HG02759 (cell line): ENCODE measurements at regions not wholly inside any gene's neighbourhood (a gene's known extent, or its start where the extent isn't known, plus 50 kb on each side); places are given as distances from the start of the nearest gene placed in this dataset.
A peak's percentile ranks its signal among the peaks of the same experiment; 100 is the strongest.
"Not testable (repeated sequence)": the region's sequence is repeated elsewhere in the genome, so short reads cannot be mapped to it uniquely, and the experiment has no call there.

Source experiments
- ATAC-seq: cut with Tn5 transposase; IDR thresholded peaks from one replicate; pipeline ENCODE4 v1.9.1; 2021; ENCODE audit warnings: mild to moderate bottlenecking, moderate library complexity; ENCODE audit not compliant: unreplicated experiment

GRCh38 chr4:164531336-164531735, 222.6 kb upstream of the SMIM31 start:
- ATAC-seq = no peak

DNA sequence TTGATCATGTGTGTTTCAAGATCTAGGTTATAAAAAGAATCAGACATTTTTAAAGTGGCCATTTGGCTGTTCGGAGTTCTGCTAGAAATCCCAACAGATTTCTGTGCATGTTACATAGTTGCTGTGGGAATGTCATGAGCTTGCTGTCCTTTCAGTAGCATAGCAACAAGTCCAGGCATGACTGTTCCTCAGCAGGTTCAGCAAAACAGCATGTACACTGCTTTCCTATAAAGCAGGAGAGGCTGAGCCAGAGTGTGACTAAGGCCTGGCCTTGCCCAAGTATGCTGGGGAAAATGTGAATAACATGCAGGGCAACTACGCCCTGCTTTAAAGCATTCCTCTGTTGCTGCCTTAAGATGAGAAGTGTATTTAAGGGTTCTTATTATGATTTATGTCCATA, 217.1 kb upstream of the SMIM31 start:
- no peak for ATAC-seq

DNA sequence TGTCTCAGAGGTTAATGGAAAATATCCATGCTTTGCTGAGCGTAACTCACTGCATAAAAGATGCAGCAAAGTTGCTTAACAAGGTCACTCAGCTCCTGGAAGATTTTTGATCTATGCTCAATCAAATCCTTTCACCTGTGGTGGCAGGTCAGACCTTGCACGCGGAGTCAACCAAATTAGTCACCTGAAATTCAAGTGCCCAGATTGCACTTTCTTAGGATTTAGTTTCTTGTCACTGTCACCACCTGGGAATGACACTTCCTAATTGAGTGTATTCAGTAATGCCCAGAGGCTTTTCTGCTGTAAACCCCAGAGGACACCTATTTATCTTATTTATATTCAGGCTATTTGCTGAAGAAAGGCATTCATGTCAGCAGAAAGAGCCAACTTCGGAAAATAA, 215.8 kb upstream of the SMIM31 start:
- no peak for ATAC-seq

- no peak for ATAC-seq
Observed at GRCh38 chr4:164540987-164541386, 212.9 kb upstream of the SMIM31 start.

GRCh38 chr4:164542431-164542830, 211.5 kb upstream of the SMIM31 start:
- ATAC-seq = no peak

GRCh38 chr4:164550989-164551712, 202.8 kb upstream of the SMIM31 start:
- no peak for ATAC-seq

DNA sequence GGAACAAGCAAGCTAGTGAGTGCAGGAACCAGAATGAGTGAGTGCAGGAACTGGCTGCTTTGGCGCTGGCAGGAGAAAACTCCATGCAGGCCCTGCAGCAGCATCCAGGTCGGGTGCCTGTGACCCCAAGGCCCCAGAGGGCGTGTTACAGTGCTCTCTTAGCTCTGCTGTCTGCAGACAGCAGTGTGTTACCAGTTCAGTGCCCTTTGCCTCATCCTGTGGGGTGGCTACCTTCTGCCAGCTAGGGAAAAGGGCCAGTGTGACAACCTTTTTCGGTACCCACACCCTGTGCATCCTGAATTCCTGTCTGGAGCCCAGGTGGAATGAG, 202.3 kb upstream of the SMIM31 start:
- ATAC-seq = no peak

- ATAC-seq = no peak
Observed at GRCh38 chr4:164571593-164572390, 182.1 kb upstream of the SMIM31 start.

GRCh38 chr4:164572877-164573279, 181.1 kb upstream of the SMIM31 start:
- ATAC-seq = no peak

DNA sequence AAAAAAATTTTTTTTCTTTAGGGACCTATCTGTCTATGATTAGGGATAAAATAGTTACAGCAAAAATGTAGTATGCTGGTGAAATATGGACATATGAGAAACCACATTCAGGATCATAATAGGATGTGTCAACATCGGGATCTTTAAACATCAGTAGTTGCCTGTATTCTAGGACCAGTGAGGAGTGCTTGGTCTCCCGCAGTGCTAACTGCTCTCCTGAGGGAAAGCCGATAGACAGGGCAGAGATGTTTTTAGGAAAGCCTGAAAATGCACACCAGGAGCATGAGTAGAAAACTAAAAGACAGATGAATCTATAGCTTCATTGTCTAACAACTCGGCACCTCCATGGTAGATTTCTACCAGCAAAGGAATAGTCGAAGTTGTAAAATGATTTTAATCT, 178.1 kb upstream of the SMIM31 start:
- no peak for ATAC-seq

DNA sequence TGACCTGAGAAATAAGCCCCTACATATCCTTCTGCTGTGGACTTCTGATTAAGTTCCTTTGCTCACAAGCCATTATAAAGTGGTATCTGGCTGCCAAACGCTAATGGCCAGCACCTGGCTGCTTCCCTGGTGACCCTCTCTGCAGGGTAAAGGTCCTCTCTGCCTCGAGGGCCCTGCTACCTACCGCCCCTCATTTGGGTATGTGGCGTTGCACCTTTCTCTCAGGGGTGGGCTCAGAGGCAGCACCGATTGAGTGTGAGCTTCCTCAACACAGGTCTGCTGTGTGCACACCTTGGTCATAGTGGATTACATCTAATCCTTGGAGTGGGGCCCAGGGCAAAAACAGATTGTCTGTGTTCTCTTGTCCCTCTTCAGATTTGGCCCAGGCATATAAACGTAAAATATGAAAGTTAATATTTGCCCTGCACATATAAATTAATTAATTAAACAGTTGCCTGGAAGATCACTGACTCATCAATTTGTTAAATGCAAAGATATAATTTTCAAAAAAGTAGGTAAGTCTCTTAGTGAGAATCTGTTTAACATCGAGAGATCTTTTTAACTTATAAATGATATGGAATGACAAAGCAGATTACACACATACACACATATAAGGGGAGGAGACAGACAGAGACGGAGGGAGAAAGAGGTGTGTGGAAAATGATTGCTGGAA, 174.5 kb upstream of the SMIM31 start:
- no peak for ATAC-seq

DNA sequence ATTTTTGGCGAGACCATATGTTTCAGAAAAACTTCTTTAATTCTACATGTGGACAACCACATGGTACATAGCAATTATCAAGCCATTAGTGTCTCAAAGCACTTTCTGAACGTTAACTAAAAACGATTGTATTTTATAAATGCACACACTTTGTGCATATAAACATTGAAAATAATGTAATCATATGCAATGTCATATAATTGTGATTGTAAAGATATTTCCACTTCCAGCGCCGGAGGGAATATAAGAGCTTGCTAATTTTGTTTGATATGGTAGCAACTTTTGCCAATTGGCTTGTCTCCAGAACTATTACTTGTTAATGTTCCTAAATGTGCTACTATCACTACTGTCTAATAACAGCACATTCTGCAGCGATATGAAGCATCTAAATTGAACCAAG, 162.3 kb upstream of the SMIM31 start:
- ATAC-seq = no peak

GRCh38 chr4:164595751-164596150, 158.2 kb upstream of the SMIM31 start:
- no peak for ATAC-seq

GRCh38 chr4:164596318-164596878, 157.5 kb upstream of the SMIM31 start:
- no peak for ATAC-seq

GRCh38 chr4:164596927-164597326, 157.0 kb upstream of the SMIM31 start:
- no peak for ATAC-seq

DNA sequence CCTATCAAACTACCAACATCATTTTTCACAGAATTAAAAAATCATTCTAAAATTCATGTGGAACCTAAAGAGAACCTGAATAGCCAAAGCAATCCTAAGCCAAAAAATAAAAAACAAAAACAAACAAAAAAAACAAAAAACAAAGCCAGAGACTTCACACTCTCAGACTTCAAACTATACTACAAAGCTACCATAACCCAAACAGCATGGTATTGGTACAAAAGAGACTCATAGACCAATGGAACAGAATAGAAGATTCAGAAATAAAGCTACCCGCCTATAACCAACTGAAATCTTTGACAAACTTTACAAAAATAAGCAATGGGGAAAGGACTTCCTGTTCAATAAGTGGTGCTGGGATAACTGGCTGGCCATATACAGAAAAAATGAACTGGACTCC, 152.3 kb upstream of the SMIM31 start:
- ATAC-seq = no peak

DNA sequence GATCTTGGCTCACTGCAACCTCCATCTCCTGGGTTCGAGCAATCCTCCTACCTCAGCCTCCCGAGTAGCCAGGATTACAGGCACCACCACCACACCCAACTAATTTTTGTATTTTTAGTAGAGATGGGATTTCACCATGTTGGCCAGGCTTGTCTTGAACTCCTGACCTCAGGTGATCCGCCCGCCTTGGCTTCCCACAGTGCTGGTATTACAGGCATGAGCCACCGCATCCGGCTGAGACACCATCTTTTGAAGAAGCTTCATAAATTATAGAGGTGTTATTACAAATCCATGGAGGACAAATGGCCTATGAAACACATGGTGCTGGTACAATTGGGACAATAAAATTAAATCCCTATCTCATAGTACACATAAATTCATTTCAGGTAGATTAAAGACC, 148.1 kb upstream of the SMIM31 start:
- ATAC-seq = not testable (repeated sequence)

GRCh38 chr4:164606478-164606877, 147.5 kb upstream of the SMIM31 start:
- ATAC-seq = peak; percentile 96

GRCh38 chr4:164613256-164613655, 140.7 kb upstream of the SMIM31 start:
- no peak for ATAC-seq

DNA sequence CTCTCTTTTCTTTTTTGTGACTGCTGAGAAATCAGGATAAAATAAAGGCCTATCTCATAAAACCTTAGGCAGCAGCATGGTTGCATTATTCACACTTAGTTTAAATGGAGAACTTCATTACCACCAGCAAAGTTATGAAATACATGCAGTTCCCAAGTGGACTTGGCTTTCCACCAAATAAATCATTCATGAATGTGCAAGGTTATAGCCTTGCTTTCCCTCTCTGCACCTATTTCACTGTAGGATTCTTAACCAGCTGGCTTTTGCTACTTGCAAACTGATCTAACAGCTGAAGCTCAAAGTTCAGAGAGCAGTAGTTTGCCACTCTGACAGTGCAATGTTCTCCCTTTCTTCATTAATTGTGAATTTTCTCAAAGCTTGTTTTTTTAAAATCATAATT, 140.1 kb upstream of the SMIM31 start:
- ATAC-seq = no peak

DNA sequence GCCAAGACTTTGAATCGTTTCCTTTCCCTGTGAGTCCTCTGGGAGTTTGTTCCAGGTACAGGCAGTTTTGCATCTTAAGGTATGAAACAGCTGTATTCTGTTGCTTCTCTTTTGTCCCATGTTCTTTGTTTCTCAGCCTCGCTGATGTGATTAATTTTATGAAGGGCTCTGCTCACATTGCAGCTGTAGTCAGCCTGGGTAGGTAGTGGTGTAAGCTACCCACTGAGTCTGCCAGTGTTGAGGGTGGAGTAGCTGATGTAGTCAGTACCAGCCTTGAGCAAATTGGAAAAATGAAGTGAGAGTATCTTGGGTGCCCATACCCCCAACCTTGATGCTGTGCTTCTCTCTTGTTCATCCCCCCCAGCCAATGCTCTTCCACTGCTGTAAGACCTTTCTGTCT, 139.6 kb upstream of the SMIM31 start:
- ATAC-seq = no peak

- ATAC-seq = no peak
Observed at GRCh38 chr4:164614999-164615398, 138.9 kb upstream of the SMIM31 start.
